WI38 (cell line): ENCODE measurements at regions not wholly inside any gene's neighbourhood (a gene's known extent, or its start where the extent isn't known, plus 50 kb on each side); places are given as distances from the start of the nearest gene placed in this dataset.

Experiments used
- H3K4me3 ChIP-seq: 2 replicates; pipeline ENCODE4 v1.5.1; 2011; ENCODE audit warnings: low read depth, mild to moderate bottlenecking, control low read depth, low read length
- CTCF ChIP-seq: IDR thresholded peaks from 2 replicates; pipeline ENCODE4 v1.5.1; 2012; ENCODE audit warnings: low read depth, mild to moderate bottlenecking, control low read depth, low read length

GRCh38 chr10:129165770-129166169 lies 301.3 kb upstream of the MGMT start:
- H3K4me3 ChIP-seq = no peak overlapping the region
- no peak for TF ChIP-seq CTCF

GRCh38 chr10:129168660-129169059 lies 298.4 kb upstream of the MGMT start:
- no peak overlapping the region for H3K4me3 ChIP-seq
- no peak for TF ChIP-seq CTCF

GRCh38 chr10:129169115-129169514 lies 297.9 kb upstream of the MGMT start:
- no peak overlapping the region for H3K4me3 ChIP-seq
- no peak for TF ChIP-seq CTCF

- H3K4me3 ChIP-seq = no peak overlapping the region
- TF ChIP-seq CTCF = no peak
Measured at GRCh38 chr10:129170812-129171211, 296.2 kb upstream of the MGMT start.

- no peak for TF ChIP-seq CTCF
Measured at GRCh38 chr10:129171812-129172211, 295.2 kb upstream of the MGMT start.

GRCh38 chr10:129174232-129175014 lies 292.6 kb upstream of the MGMT start:
- H3K4me3 ChIP-seq = no peak overlapping the region
- TF ChIP-seq CTCF = no peak

More at GRCh38 chr10:129171812-129172211, 295.2 kb upstream of the MGMT start:
- H3K4me3 ChIP-seq = no peak overlapping the region

- no peak for TF ChIP-seq CTCF
- no peak overlapping the region for H3K4me3 ChIP-seq
Measured at GRCh38 chr10:129179245-129179971, 287.6 kb upstream of the MGMT start.
